ENCODE measurements at regions not wholly inside any gene's neighbourhood (a gene's known extent, or its start where the extent isn't known, plus 50 kb on each side); places are given as distances from the start of the nearest gene placed in this dataset.

DNA sequence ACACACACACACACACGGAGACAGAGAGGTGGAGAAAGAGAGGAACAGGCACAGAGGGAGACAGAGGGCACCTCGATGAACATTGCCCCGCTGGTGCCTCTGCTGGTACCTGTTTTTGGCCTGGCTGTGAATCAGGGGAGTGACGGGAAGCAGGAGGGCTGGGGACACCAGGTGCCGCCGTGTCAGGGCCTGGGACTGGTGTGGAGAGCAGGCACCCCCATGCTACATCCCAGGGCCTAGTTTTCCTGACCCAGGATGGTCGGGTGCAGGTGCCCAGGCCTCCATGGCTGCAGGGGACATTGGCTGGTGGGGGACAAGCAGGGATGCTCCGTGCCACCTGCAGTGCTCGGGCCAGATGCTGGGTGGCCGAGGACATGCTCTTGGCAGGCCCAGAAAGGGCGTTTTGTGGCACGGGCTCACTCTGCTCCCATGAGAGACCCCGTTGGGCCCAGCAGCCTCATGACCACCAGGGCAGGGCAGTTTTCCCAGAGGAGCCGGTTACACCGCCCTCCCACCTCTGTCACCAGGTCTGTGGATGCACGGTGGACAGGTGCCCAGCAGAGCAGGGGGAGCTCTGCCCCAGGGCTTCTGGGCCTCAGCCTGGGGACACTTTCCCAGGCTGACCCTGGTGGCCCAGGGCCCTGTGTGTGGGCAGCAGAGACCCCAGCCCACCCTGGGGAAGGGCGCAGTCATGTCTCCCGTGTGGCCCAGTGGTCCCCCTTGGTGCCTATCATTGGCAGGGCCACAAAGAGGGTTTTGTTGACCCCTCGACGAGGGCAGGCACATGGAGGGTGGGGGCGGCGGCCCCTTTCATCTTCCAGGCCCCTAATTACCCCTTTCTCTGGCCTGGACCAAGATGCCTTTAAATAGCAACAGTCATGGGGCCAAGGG, 207.5 kb upstream of the RTL1 start:
- DNase-seq, result no peak

- DNase-seq, result no peak
These were observed 208.2 kb upstream of the RTL1 start for GRCh38 chr14:101111620-101112290.

GRCh38 chr14:101112351-101113107, 209.0 kb upstream of the RTL1 start:
- DNase-seq, result no peak

DNA sequence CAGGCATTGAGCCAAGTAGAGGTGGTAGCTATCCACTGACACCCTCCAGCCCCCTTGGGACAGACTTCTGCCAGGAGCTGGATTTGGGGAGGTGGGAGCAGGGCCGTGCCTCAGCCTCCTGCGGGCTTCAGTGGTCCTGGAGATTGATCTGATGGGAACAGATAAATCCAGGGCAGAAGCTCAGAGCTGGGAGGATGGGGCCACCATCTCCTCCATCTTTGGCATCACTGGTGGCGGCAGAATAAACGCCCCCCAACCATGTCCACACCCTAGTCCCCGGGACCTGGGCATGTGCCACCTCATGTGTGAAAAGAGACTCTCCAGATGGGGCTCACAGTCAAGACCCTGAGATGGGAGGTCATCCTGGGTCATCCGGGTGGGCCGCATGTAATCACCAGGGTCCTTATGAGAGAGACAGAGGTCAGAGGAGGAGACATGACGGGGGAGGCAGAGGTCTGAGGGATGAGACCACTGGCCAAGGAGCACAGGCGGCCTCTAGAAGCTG, 209.6 kb upstream of the RTL1 start:
- no peak for DNase-seq

- no peak for DNase-seq
These were observed 210.6 kb upstream of the RTL1 start for GRCh38 chr14:101113835-101114725.

DNA sequence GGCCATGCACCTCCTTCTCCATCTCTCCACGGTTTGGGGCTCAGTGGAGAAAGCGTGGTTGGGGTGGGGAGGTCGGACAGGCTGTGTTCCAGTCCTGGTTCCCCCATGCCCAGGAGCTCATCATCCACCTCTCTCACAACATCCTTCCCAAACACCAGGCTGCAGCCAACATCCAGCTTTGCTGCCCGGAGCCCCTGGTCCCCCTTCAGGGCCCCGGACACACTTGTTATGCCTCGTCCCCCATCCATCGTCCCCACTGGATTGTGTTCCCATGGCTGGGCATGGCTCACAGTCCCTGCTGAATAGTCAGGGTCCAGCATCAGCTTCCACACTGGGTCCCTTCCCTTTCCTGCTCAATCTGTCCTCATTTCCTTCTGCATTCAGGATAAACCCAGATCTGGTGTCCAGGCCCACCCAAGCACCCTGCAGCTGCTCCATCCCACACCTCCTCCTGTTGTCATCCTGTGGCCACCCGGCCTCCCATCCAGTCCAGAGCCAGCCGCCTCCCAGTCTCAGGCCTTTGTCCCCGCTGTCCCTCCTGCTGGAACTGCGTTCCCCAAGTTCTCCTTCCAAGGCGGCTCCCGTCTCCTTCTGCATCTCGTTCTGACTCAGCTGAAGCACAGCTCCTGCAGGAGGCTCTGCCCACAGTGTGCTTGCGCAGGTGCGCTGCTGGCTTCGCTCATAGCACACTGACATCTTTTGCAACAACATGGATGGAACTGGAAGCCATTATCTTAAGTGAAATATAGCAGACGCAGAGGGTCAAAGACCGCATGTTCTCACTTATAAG, 211.4 kb upstream of the RTL1 start:
- no peak for DNase-seq

- DNase-seq, result no peak
These were observed 212.1 kb upstream of the RTL1 start for GRCh38 chr14:101115652-101116051.

DNA sequence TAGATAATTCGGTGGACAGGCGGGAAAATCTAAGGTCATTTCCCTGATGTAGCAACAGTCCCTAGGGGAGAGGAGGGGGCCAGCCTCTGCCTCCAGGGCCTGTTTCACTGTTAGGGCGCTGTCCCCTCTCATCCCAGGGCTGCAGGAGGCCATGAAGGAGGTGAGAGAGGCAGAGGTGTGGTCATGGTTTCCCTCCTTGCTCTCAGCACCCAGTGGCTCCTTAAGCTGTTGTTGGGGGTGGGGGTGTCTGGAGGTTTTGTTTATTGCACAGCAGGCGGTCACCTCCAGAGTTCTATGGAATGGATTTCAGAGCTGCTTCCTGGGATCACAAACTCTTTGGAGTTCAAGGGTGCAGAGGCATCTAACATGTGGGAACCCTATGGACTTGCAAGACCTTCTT, 212.5 kb upstream of the RTL1 start:
- DNase-seq, result no peak

DNA sequence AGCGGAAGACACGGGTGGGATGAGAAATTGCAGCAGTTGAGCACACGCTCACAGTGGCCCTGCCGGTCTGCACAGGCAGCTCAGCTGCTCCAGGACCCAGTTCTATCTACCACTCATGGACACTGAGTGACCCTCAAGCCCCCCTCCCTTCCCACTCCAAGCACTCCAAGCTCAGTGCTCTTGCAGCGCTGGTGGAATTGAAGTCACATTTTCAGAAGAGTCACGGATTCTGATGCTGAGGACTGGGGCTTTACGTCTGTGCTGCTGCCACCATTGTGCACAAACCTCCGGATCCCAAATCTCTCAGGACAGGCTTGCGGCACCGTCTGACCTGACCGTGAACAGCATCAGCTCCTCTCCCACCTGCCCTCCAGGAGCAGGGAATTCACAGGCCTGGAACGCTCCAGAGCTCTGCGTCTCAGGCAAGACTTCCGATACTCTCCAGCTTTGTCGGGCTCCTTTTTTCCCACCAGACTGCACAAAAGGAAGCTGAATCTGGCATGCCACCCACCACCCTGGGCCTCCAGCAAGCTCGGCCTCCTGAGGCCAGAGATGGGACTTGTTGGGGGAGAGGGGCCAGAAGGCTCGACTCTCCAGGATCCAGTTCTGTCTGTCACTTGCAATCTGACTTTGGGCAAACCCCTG, 213.1 kb upstream of the RTL1 start:
- DNase-seq, result no peak

DNA sequence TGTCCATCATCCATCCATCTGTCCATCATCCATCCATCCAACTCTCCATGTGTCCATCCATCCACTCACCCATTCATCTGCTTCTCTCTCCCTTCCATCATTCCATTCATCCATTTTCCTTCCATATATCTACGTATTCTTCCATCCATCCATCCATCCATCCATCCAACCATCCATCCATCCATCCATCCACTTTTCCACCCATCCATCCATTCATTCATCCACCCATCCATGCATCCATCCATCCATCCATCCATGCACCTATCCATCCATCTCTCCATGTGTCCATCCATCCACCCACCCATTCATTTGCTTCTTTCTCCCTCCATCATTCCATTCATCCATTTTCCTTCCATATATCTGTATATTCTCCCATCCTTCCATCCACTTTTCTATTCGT, 214.0 kb upstream of the RTL1 start:
- DNase-seq, result no peak

DNA sequence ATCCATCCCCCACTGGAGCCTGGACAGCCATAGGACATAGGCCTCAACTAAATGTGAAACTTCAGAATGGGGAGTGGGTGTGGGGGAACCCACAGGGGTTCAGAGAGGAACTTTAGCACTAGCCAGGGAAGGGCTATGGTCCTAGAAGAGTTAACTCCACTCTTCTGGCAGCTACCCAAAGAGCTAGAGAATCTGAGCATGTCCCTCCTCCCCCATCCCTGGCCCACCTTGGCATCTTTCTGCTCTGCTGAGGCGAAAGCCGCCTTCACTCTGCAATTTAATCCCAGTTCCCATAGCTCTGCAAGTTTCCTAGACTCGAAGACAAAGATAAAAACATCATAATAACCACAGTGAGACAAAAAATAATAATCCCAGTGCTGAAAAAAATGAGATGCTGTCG, 214.7 kb upstream of the RTL1 start:
- no peak for DNase-seq

- DNase-seq, result no peak
These were observed 215.4 kb upstream of the RTL1 start for GRCh38 chr14:101118746-101119591.

- DNase-seq, result no peak
These were observed 216.5 kb upstream of the RTL1 start for GRCh38 chr14:101119830-101120571.

- no peak for DNase-seq
These were observed 217.4 kb upstream of the RTL1 start for GRCh38 chr14:101120641-101121507.

GRCh38 chr14:101121508-101122139, 218.1 kb upstream of the RTL1 start:
- no peak for DNase-seq

DNA sequence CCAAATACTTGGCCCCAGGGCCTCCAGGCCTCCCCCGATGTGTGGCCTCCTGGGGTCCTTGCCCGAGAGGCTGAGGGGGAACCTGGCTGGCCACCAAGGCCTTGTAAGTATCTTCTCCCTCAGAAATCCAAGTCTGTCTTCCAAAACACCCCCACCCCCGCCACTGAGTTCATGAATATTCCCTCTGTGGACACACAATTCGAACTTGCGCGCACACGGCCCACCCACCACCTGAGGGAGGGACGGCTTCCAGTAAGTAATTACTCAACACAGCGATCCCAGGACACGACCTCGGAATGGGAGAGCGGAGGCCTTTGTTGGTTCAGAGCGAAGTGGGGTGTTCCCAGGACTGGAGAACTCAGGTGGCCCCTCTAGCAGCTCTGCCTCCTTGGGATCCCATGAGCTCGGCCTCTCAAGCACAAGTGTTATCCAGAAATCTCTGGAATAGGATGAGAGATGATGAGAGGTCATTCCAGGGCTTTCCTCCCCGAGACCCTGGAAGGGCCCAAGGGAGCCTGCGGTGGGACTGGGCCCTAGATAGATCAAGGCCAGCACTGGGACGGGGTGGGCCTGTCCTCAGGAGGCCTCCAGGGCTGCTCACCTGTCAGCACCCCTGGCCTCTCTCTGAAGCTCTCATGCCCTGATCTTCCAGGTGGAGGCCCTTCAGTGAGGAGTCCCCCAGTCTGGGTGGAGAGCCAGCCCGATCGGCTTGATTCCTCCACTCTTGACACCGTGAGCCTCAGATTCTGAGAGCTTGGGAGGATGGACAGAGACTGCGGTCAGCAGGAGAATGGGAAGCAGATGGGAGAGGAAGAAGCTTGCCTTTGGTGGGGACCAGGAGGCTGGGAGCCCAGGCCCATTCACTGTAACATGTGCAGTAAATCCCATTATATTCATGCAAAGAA, 219.0 kb upstream of the RTL1 start:
- no peak for DNase-seq

All from stimulated activated CD4-positive, alpha-beta T cell treated with anti-CD3 and anti-CD28 coated beads, Interleukin-4, amount 100 ng/mL, for 4 hours (primary cell).